GM19035 (cell line): ENCODE measurements at regions not wholly inside any gene's neighbourhood (a gene's known extent, or its start where the extent isn't known, plus 50 kb on each side); places are given as distances from the start of the nearest gene placed in this dataset.
"Not testable (repeated sequence)": the region's sequence is repeated elsewhere in the genome, so short reads cannot be mapped to it uniquely, and the experiment has no call there.

Source experiments
- ATAC-seq: cut with Tn5 transposase; IDR thresholded peaks from one replicate; pipeline ENCODE4 v1.9.1; 2021; ENCODE audit not compliant: unreplicated experiment

DNA sequence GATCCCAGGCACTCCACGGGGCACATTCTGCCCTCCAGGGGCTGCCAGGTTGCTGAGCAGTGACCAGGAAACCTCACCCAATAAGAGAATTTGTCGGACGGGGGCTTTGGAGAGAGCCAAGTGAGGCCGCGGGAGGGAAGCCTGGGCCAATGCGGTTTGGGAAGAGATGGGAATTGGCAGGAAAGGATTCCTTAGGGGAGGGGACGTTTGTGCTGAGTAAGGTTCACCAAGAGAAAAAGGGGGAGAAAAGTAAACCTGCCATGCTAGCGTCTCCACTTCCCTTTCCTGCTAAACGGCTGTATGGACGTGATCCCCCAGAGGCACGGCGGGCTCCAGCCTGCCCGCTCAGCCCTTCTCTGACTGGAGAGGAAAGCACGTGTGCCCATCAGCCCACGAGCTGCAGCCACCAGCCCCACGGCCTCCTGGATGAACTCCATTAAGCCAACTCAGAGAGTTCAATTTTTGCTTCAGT lies 194.4 kb upstream of the ID2 start:
- peak; percentile 8 for ATAC-seq

DNA sequence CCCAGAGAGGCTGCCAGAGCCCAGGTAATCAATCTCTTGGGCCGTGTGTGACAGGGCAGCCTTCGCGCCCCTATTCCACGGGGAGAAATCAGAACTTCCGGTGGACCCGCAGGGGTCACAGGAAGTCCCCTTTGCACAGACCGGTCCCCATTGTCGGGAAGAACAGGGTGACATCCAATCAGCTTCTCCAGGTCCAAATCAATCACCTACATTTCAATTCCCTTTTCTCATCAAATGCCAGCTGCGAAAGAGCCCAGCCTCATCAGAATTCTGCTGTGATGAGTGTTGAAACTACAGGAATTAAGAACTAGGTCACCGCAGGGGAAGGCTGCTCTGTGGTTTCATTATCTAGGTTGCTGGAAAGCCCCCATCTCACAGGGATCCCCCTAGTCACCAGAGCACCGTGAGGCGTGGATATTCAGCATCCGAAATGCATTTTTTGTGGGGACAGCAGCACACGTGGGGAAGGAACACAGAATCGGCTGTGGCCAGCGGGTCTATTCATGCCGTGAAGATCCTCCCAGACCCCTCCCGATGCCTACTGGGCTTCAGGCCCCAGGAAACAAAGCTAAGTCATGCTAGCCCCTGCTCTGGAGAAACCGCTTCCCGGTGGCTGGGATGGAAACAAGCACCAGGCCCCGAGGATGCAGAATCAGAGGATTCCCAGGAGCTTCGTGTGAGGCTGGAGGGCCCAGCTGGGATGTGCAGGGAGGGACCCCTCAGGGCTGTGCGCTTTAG lies 193.7 kb upstream of the ID2 start:
- peak; percentile 81 for ATAC-seq

DNA sequence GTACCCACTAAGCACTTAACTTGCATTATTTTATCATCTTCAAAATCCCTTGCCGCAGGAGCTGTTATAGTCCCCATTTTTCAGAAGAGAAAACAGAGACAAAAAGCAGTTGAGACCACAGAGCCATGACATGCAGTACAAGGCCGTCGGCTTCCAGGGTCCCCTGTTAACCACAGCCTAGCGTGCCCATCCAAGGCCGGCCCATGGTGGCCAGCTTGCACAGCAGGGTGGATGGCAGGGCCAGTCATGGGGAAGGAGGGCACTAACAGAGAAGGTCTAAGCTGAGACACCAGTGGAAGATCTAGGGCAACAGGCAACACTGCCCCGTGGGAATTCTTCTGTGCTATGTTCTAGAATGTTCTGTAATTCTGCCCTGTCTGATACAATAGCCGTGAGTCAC lies 192.6 kb upstream of the ID2 start:
- no peak for ATAC-seq

DNA sequence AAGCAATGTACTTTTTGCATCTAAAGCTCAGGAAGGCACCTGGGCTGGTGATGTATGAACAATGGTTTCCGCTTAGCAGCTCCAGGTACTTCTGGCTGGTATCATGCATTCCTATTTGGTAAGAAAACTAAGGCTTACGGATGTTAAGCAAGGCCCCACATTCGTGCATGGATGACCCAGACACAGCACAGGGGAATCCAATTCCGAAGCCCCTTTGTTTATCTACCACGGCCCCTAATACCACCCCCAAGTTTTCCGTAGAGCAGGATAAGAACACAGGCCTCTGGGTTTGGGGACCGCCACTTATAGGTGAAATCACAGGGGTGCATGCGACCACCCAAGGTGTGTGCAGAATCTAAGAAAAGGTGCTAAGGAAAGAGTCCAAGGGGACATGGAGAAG lies 192.1 kb upstream of the ID2 start:
- ATAC-seq, result no peak

DNA sequence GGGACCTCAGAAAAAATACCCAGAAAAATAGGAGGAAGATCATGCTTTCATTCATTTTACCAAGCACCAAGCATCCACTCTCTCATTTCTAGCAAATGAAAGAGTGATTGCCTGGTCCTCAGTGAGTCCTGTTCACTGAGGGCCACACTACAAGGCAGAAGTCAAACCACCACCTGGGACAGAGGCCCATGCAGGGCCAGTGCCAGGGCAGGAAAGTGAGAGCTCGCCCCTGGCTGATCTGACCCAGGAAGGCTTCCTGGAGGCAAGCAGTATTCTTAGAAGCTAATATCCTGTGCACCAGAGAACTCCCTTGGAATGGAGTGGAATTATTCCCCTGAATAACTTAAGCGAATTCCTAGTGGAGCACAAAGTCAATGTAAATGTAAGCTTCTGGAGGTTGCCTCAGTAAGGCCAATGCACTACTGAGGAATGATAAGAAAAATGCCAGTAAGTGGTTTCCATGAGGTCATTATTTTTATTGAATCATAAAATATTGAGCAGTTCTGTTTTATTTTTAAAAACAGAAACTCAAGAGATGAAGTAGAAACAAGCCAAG lies 191.6 kb upstream of the ID2 start:
- ATAC-seq, result no peak

DNA sequence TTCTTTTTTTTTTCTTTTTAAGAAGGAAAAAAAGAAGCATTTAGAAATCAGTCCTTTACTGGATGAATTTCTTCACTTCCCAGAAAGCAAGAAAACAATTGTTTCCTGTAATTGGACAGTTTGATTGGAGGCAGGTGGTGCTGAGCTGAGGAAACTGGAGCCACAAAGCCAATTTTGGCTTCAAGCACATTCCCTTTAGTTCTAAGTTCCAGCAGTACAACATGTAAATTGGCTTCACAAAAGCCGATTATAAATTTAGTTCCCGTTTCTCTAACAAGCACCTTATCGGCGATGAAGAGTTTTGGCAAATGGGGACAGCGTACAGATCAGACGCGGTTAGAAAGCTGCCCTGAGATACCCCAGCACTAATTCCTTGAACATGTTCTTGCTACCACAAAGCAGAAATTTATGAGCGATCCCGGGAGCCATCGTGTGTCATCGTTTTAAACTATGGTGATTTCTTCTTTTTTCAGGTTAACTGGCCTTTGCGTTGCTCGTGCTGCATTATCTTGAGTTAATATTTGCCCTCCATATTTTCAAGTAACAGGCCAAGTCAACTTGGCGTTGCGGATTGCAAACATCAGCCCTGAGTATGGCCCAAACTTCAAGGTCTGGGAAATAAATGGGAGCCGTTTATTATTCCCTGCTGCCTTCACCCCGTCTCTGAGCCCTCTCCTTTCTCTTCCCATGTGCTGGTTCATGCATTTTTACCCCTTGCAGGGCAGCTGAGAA lies 190.4 kb upstream of the ID2 start:
- no peak for ATAC-seq

DNA sequence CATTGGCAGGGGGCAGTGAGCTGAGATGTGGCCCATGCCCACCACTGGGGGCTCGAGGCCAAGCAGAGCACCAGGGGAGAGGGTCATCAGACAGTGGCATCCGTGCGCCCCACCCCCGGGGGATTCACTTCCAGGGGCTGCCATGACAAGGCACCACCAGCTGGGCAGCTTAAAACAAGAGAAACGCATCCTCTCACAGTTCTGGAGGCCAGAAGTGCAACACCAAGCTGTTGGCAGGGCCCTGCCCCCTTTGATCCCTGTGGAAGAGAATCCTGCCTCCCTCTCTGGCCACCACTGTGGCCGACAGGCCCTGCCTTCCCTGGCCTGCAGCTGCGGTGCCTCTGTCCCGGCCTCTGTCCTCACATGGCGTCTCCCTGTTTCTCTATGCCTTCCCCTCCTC lies 187.7 kb upstream of the ID2 start:
- ATAC-seq, result no peak

DNA sequence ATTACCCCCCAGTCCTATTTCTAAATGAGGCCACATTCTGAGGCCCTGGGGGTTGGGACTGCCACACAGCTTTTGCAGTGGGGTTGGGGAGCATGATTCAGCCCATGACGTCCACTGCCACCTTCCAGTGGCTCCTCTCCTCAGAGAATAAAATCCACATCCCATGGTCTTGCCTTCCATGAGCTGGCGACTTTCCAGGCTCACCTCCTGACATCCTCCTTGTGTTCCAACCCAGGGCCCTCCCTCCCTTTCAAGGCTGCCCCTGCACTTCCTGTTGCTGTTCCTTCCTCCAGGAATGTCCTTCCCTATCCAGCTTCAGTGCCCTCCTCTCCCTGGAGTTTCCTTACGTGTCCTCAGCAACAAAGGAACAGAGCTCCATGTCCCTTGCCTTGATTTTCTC lies 187.3 kb upstream of the ID2 start:
- ATAC-seq, result no peak

DNA sequence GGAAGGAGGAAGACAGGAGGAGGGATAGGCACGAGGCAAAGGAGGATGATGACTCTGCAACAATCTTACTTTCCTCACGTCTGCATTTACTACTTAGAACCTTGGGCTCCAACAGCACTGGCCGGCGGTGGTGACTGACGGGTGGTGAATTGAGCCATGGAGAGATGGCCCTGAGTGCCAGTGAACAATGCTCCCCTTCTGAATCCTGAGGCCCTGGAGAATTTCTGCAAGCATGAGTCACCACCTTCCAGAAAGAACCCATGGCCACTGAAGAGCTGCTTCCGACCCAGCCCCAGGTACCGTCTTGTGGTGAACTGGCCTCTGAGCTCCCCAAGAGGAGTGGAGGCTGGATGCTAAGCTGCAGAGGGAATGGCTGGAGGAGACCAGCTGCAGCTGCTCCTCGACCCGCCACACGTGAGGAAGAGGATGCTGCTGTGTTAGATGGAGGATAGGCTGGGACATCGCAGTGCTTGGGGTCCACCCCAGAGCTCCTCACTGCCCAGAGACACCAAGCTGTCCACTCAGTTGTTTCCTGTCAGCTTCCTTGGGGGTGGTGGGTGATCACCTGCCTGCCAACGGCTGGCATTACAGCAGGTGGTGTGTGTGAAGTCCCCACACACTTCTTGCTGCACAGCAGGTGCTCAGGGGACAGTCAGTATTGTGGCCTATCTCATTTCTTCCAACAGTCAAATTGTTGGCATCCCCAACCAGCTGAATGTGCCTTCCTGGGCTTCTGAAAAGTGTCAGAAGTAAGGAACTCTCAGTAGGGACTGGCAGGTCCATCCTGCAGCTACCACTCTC lies 186.5 kb upstream of the ID2 start:
- no peak for ATAC-seq

DNA sequence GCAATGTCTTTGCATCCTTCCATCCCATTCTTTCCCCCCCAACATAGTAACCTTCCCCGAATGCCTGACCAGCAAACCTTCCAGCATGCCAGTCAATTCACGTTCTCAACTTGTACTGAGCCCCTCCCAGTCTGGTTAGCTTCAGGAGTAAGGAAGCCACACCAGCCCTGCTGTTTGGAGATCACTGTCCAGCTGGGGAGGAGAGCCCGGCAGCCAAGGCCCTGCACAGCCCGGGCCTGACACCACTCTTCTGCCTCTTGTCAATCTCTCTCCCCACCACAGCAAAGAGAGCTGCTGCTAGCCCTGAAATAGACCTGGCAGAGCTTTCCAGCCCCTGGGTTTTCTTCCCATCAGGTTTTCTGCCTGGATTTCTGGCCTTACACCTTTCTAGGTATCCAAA lies 185.8 kb upstream of the ID2 start:
- no peak for ATAC-seq

DNA sequence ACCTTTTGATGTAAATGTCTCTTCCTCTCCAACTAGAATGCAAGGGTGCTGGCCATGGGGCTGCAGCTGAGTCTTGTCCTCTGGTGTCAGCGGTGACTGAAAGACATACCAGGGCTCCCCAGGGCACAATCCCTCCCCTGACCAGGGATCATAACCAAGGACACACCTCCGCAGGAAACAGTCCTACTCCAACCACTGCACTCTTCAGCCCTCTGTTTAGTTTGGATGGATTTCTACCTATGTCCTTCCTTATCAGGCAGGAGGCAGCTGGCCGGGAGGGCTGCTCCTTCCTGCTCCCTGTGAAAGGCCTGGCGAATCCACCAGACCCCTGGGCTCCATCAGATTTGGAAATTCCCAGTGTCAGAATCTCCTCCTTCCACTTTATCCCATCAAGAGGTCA lies 185.2 kb upstream of the ID2 start:
- ATAC-seq, result no peak

DNA sequence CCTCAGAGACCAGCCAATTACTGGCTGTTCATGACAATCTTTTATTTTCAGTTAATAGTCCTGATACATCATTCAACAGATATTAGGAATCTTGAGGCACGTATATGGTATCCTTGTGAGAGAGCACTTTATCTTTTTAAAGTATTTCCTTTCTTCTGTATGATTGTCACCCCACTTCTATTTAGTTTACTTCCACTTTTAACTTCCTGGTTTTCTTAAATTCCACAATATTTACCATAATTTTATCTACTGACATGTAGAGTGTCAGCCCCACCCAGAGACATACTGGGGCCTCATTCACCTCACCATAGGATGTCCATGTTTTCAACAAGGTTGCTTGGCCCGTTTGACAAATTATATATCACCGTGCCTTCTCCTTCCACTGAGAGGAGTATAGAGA lies 182.9 kb upstream of the ID2 start:
- no peak for ATAC-seq

DNA sequence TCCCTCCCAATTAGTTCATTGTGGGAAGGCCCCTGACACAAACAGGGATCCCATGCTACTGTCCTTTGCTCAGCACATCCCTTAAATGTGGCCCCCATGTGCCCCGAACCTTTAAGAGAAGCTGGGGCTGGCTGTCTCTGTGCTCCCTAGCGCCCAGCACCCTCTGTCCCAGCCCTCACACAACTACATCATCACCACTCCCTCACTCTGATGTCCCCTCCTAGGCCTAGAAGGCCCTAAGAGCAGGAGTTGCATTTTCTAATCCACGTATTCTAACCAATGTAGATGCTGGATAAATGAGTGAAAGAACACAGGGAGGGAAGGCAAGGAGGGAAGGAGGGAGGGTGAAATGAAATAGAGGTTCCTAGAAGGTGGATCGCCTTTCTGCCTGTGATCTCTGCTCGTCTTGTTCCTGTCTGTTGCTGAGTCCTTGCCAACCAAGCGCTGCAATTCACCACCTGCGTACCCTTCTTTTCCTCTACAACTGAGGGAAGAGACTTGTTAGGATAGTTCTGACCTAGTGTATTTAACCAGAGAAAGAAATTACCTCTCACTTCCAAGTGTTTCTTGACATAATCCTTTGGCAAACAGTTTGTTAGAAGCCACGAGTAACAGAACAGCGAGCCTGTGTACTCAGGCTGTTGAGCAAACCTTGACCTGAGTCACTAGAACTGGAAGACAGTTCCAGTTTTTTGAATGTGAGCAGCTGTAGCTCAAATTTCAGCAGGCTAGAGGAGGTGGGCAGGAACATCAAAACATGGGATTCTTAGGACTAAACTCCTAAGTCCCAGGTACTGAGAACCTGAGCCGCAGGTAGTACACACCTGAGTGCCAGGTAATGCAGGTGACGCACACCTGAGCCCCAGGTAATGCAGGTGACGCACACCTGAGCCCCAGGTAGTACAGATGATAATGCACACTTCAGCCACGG lies 181.5 kb upstream of the ID2 start:
- no peak for ATAC-seq

DNA sequence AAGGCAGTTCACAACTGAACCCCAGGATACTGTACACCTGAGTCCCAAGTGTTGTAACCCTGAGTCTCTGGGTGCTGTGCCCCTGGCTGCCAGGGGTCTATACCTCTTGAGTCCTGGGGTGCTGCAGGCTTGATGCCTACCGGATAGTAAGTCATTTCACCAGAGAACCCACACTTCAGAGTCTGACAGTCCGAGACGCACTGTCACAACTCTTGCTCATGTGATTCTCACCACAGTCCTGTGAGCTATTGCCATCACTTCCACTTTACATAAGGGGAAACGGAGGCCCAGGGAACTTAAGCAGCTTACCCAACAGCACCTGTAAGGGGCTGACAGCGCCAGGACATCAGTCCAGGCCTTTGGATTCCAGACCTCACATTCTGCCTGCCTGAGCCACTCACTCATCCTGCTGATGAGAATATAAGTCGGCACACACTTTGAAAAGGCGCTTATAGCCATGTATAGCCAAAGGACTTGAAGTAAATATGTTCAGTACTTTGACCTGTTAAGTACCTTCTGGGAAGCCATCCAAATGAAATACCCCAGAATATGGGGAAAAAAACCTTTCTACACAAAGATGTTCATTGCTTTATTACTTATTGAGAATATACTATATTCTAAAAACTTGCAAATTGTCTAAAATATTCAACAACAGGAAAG lies 180.7 kb upstream of the ID2 start:
- no peak for ATAC-seq

DNA sequence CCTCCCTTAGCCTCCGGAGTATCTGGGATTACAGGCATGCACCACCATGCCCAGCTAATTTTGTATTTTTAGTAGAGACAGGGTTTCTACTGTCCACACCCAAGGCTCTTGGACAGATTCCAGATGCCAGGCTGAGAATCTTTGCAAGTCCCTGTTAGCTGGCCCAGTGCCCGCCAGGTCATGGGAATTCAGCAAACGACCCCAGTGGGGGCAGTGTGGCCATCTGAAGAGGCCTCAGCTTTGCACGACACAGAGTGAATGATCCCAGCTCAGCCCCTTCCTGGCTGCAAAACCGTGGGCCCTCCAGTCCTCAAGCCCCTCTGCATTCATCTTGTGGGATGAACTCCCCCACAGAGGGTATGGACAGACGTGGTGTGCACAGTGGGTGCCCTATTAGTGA lies 179.5 kb upstream of the ID2 start:
- ATAC-seq, result no peak

DNA sequence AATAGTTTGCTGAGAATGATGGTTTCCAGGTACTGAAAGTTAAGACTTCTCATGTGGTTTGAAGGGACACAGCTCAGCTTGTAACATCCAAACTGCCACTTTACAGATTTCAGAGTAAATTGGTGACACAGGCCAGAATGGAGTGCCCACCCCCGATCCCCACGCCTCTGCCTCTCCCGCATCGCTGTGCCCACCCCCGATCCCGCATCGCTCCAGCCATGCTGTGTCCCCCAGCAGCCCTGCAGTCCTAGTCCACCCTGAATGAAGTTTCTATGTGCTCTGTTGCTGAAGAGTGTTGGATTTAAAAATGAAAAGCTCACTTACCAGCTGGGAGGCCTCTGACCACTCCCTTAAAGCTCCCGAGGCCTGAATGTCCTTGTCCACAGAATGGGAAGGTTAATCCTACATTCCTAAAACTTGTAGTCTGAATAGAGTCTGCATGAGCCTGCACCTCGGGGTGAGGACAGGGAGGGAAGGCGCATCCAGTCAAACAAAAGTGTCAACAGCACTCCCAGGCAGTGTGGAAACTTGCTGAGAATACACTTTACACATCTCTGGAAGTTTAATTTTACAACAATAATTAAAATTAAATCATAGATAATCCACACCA lies 176.4 kb upstream of the ID2 start:
- no peak for ATAC-seq

DNA sequence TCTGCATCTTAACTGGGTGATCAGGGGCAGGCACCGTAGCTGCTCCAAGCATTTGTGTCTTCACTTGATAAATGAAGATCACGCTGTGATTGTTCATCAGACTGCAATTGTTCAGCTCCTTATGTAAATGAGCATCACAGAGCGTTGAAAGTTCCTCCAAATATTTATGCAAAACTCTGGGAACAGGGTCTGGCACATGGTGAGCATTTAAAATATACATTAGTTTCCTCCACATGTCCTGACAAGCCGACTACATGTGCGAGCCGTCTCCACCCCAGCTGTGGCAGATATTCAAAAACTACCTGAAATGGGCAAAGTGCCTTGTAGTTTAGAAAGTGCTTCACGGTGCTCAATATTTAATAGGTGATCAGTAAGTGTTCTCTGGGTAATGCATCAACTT lies 175.1 kb upstream of the ID2 start:
- no peak for ATAC-seq

DNA sequence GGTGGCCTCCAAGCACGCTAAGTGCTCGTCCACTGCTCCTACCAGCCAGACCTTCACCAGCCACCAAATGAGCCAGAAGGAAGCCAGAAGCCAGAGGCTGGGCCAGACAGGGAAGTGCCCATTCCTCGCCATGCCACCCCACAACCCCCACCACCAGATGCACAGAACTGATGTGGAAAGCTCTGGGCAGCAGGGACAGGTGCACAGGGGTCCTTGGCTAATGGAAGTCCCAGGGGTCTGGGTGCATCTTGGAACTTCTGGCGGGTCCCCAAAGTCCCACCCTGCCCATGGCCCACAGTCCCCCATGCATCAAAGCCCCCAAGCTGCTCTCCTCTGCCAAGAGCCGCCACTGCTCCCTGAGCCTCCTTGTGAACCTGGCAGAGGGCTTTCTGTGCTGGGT lies 173.1 kb upstream of the ID2 start:
- ATAC-seq, result no peak

DNA sequence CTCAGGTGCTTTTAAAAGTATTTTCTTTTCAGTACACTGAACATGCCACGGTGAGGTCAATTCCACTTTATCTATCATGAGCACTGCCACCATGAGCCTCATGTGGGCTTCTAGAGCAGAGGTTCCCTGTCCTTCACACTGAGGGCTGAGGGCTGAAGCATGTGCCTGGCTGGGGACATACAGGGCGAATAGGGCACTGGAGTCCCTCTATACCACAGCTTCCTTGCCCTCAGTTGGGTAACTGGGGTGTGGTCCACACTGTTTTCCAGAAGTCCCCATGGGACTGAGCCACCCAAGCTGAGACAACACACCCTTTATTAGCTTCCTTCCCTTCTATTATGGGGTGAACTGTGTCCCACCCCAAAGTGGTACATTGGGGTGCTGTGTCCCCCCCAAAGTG lies 172.2 kb upstream of the ID2 start:
- no peak for ATAC-seq

DNA sequence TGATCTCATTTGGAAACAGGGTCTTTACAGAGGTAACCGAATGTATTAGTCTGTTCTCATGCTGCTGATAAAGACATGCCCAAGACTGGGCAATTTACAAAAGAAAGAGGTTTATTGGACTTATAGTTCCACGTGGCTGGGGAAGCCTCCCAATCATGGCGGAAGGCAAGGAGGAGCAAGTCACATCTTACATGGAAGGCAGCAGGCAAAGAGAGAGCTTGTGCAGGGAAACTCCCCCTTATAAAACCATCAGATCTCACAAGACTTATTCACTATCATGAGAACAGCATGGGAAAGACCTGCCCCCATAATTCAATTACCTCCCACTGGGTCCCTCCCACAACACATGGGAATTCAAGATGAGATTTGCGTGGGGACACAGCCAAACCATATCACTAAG lies 171.8 kb upstream of the ID2 start:
- not testable (repeated sequence) for ATAC-seq
